IPS DF 4.7 (cell line): ENCODE measurements at regions not wholly inside any gene's neighbourhood (a gene's known extent, or its start where the extent isn't known, plus 50 kb on each side); places are given as distances from the start of the nearest gene placed in this dataset.

ENCODE experiments used
- DNase-seq: peaks from one replicate; pipeline ENCODE4 v3.0.0-alpha.2; 2013; ENCODE audit warnings: low spot score; ENCODE audit errors: extremely low read depth

DNA sequence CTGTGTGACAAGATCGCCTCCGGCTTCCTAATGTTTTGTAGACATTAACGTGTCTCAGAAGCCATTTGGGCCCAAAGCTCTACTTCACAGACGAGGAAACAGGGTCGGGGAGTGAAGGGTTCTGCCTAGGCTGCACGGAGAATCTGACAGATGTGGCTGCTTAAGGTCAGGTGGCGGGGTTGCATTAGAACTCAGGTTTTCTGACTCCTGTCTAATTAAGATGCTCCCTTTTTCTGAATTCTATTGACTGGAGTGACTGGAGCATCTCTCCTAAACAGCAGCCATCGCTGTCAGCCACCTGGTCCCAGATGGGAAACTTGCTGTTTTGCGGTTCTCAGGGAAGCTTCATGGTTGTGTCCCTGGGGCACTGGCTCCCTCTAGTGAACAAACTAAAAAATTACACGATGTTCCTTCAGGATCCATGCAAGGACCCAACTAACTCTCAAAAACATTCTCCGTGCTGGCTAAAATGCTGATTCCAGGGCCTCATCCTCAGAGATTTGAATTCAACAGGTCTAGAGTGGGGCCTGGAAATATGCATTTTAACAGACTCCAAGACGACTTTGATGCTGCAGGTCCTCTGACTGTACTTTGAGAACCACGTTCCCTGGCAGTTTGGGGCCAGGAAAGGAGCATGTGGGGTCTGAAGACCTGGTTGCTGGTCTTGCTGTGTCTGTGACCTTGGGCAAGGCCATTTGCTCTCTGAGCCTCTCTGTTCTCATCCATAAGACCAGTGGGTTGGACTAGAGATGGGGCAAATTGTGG lies 117.4 kb downstream of the IRF8 start:
- peak; percentile 36 for DNase-seq

DNA sequence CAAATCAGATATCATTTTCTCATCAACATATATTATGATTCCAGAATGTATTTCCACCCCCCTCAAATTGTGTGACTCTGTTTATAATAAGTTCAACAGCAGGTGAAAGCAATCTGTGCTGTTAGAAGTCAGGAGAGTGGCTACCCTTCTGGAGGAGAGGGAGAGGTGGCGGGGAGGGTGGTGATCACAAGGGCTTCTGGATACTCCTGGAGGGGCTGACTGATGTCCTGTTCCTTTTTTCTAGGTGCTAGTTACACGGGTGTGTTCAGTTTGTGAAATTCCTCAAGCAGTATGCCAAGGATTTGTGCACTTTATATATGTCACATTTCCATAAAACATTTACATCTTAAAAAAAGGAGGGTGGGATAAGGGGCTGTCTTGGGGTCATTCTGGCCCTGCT lies 119.1 kb downstream of the IRF8 start:
- DNase-seq = no peak

- no peak for DNase-seq
These were observed 119.5 kb downstream of the IRF8 start for GRCh38 chr16:86018487-86018886.

DNA sequence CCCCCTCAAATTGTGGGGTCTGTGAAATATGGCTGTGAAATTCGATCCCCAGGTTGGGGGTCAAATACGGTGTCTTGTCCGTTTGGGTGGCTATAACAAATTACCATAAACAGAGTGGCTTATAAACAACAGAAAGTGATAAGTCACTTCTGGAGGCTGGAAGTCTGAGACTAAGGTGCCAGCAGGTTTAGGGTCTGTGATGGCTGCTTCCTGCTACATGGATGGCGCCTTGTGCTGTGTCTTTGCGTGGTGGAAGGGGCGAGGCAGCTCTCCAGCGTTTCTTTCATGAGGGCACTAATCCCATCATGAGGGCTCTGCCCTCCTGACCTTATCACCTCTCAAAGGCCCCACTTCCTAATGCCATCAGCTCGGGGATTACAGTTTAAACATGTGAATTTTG lies 120.0 kb downstream of the IRF8 start:
- no peak for DNase-seq

DNA sequence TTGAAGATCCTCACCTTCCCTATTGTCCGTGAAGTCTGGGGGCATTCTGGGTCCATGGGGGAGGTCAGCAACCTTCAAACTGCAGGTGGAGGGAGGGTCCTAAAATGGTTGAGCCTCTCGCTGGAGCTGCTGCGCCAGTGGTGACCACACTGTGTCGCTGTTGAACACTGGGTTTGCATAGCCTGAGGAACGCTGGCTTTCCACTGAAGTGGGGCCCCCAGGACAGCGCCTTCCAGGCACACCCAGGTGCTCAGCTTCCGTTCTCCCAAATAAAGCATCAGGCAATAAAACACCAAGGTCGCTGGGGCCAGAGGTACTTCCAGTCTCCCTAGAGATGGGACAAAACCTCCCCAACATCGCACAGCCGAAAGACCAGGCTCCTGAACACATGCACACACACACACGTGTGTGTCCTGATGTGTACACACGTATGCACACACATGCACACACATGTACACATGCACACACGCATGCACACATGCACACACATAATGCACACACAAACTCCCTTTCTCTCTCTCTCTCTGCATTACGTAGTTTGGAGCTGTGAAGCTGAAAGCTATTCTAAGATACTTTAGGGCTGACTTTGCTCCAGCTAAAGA lies 120.6 kb downstream of the IRF8 start:
- no peak for DNase-seq

DNA sequence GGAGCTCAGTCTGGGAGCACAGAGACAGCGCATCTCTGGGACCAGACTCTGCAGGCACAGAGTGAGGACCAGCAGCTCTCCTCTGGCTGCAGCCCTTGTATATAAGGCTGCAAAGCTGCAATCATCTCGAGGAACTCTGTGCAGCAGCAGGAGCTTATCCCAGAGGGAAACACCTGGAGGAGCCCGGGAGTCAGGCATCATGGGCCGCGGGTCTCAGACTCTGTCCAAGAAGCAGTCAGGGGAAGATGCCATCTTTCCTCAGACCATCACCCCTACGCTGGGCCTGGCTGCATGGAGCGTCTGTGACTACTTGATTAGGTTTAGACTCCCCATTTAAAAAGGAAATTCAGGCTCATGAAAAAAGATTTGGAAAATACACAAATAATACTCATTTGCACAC lies 122.0 kb downstream of the IRF8 start:
- DNase-seq = no peak

DNA sequence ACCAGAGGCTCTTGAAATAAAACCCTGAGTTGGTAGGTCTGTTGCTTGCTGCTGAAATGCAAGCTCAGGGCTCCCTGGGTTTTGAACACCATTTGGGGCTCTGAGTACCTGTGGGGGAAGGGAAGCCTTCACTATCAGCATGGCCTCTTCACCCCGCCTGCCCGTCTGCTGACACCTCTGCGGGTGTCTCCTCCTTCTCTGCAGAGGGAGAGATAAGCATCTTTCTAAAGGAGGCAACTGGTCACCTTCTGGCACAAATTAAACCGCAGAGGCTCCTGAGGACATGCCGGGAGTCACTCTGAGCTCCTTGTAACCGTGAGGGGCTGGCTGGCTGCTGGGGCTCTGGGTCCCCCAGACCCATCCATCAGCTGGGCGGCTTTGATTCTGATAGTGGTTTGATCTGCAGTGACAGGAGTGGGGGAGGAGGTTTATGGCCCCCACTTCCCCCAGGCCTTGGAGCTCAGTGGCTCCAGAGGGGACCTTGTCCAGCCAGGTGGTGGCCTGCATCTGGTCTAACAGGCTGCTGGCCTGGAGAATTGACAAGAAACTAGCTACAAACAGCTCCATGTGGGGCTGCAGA lies 123.5 kb downstream of the IRF8 start:
- no peak for DNase-seq

DNA sequence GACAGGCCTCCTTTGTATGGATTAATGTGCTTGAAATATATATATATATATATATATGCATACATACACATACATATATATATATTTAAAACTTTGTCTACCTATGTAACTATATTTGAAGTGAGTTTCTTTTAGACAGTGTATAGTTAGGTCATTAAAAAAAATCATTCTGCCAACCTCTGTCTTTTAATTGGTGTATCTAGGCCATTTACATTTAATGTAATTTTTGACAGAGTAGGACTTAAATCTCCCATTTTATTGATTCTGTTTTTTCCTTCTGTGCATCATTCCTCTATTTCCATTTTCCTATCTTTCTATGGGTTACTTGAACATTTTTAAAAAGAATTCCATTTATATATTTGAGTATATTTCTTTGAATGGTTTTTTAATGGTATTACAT lies 125.2 kb downstream of the IRF8 start:
- DNase-seq = no peak

DNA sequence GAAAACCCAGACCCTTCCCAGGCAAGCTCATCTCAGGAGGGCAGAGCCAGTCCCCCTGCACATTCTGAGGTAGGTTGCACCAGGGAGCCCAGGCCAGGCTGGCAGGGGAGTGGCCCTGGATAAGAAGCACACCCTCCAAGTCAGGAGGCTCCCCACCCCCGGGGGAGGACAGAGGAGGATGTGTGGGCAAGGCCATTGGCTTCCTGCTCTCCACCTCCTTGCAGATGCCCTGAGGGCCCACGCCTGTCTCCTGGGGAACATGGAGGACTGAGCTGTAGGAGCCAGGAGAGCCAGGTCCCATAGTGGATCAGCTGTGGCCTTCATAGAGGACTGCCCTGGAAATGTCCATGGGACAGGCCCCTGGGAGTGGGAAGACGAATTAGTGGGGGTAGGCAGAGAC lies 126.7 kb downstream of the IRF8 start:
- DNase-seq = no peak

DNA sequence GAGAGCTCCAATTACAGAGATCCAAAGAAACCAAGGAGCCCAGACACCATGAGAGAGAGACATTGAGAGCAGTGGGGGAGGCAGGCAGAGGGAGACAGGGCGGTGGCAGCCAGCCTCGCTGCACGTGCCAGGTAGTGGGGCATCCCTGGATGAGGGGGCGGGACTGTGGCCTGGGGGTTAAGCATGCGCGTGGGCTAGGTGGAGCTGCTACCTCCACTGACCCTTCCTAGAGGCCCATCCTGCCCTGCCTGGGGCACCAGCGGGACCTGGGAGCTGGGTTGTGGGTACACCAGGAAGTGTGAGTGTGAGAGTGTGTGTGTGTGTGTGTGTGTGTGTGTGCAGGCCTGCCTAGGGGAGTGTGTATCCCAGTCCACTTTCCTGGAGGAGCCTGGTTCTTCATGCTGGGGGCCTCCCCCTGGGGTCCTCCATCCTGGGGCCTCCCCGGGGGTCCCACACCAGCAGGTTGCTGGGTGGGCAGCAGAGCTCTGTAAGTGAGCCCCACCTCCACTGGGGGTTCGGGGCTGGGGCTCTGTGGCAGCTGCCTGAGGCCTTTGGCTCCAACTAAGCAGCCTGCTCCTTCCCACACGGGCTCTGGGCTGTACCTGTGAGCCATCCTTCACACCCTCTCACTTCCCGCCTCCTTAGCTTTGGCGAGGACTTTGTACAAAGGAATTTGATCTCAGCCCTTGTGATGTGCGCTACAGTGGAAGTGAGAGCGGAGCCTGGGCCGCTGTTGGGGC lies 127.4 kb downstream of the IRF8 start:
- DNase-seq = no peak

- no peak for DNase-seq
These were observed 128.0 kb downstream of the IRF8 start for GRCh38 chr16:86026916-86027315.

- no peak for DNase-seq
These were observed 128.6 kb downstream of the IRF8 start for GRCh38 chr16:86027373-86028126.

DNA sequence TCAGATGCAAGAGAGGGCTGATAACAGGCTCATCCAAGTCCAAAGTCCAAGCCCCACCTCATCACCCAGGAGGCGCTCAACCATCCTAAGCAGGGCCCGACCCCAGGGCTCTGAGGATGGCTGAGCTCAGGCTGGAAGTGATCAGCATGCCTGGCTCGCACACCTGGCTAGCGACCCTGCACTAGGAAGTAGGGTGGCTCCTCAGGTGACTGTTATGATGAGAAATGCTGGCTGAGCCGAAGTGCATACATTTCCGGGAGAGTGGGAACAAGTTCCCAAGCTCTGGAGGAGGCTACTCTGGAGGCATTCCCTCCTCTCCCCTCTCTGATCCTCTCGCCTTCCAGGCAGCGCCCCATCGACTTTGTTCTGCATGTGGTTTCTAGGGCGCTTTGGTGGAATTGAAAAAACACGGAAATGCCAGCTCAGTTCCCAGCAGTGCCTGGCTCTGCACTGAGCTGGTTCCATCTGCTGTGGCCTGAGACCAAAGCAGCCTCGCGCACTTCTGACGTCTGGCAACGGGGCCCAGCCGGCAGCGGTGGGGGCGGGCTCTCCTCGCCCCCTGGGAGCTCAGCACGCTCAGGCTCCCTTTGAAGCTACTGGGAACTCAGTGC lies 130.3 kb downstream of the IRF8 start:
- no peak for DNase-seq

DNA sequence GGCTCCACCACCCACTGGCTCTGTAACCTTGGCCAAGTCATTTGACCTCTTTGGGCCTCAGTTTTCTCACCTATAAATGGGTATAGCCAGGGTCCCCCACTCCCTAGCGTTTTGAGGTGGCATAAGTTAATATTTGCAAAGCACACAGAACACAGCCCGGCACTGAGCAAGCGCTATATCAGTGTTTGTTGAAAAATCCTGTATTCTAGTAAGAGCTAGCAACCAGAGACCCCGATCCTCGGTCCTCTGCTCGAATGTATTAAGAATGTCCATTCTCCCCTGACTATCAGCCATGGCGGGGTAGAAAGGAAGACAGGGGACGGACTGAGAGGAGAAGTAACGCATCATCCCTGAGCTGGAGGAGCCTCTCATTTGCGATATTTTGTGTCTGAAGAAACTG lies 131.2 kb downstream of the IRF8 start:
- DNase-seq = no peak

GRCh38 chr16:86031141-86031678 lies 132.2 kb downstream of the IRF8 start:
- no peak for DNase-seq

- DNase-seq = no peak
These were observed 134.1 kb downstream of the IRF8 start for GRCh38 chr16:86033016-86033474.

GRCh38 chr16:86033971-86034370 lies 135.0 kb downstream of the IRF8 start:
- no peak for DNase-seq

- no peak for DNase-seq
These were observed 135.5 kb downstream of the IRF8 start for GRCh38 chr16:86034421-86034919.

GRCh38 chr16:86035906-86036305 lies 136.9 kb downstream of the IRF8 start:
- DNase-seq = no peak
